HG03521 (cell line): ENCODE measurements at regions not wholly inside any gene's neighbourhood (a gene's known extent, or its start where the extent isn't known, plus 50 kb on each side); places are given as distances from the start of the nearest gene placed in this dataset.
"Not testable (repeated sequence)": the region's sequence is repeated elsewhere in the genome, so short reads cannot be mapped to it uniquely, and the experiment has no call there.

Experiments
- ATAC-seq: cut with Tn5 transposase; IDR thresholded peaks from one replicate; pipeline ENCODE4 v1.9.1; 2021; ENCODE audit warnings: mild to moderate bottlenecking, moderate library complexity; ENCODE audit not compliant: unreplicated experiment

GRCh38 chr1:184858288-184858687 lies 103.6 kb upstream of the EDEM3 start:
- no peak for ATAC-seq

- ATAC-seq = no peak
These were observed 100.0 kb upstream of the EDEM3 start for GRCh38 chr1:184854496-184855140.

- ATAC-seq = no peak
These were observed 99.4 kb upstream of the EDEM3 start for GRCh38 chr1:184854036-184854435.

- no peak for ATAC-seq
These were observed 97.4 kb upstream of the EDEM3 start for GRCh38 chr1:184851822-184852746.

GRCh38 chr1:184843732-184844495 lies 89.3 kb upstream of the EDEM3 start:
- peak; percentile 98 for ATAC-seq

- no peak for ATAC-seq
These were observed 85.9 kb upstream of the EDEM3 start for GRCh38 chr1:184840596-184840995.

GRCh38 chr1:184838504-184838951 lies 83.9 kb upstream of the EDEM3 start:
- ATAC-seq = no peak

GRCh38 chr1:184836934-184837895 lies 82.6 kb upstream of the EDEM3 start:
- no peak for ATAC-seq

GRCh38 chr1:184836141-184836540 lies 81.5 kb upstream of the EDEM3 start:
- no peak for ATAC-seq

GRCh38 chr1:184833994-184834393 lies 79.3 kb upstream of the EDEM3 start:
- not testable (repeated sequence) for ATAC-seq

- ATAC-seq = no peak
These were observed 77.9 kb upstream of the EDEM3 start for GRCh38 chr1:184832517-184832916.

GRCh38 chr1:184829496-184829895 lies 74.8 kb upstream of the EDEM3 start:
- not testable (repeated sequence) for ATAC-seq

- ATAC-seq = no peak
These were observed 73.7 kb upstream of the EDEM3 start for GRCh38 chr1:184828369-184828717.

GRCh38 chr1:184827600-184828368 lies 73.1 kb upstream of the EDEM3 start:
- ATAC-seq = no peak

- ATAC-seq = no peak
These were observed 71.3 kb upstream of the EDEM3 start for GRCh38 chr1:184826001-184826400.

GRCh38 chr1:184825571-184825970 lies 70.9 kb upstream of the EDEM3 start:
- ATAC-seq = no peak

- ATAC-seq = no peak
These were observed 70.1 kb upstream of the EDEM3 start for GRCh38 chr1:184824691-184825323.

- ATAC-seq = no peak
These were observed 68.4 kb upstream of the EDEM3 start for GRCh38 chr1:184823080-184823479.

GRCh38 chr1:184822267-184822666 lies 67.6 kb upstream of the EDEM3 start:
- no peak for ATAC-seq
